GM23338 (cell line): ENCODE measurements at regions not wholly inside any gene's neighbourhood (a gene's known extent, or its start where the extent isn't known, plus 50 kb on each side); places are given as distances from the start of the nearest gene placed in this dataset.

ENCODE experiments used
- ATAC-seq: fragments of 200-7000 bp; cut with Tn5 transposase; 3 replicates; pipeline ENCODE4 v1.9.1; 2020
- DNase-seq: peaks from one replicate; pipeline ENCODE4 v3.0.0-alpha.2; 2015; ENCODE audit warnings: low spot score
- H2AFZ ChIP-seq: fragments of 200-600 bp; sonication (generic); 2 replicates; pipeline ENCODE4 v1.8.0; 2016; ENCODE audit warnings: antibody characterized with exemption, mild to moderate bottlenecking, moderate library complexity
- H3F3A ChIP-seq: fragments of 200-600 bp; sonication (generic); replicated peaks from 2 replicates; pipeline ENCODE4 v1.8.0; 2017; ENCODE audit warnings: antibody characterized with exemption, mixed run types, low read depth
- H3K27ac ChIP-seq: fragments of 200-600 bp; sonication (generic); 2 replicates; pipeline ENCODE4 v1.6.1; 2016; ENCODE audit warnings: low read depth
- H3K27me3 ChIP-seq: fragments of 200-600 bp; sonication (generic); 2 replicates; pipeline ENCODE4 v1.8.0; 2016; ENCODE audit warnings: mild to moderate bottlenecking, mixed run types, moderate library complexity; ENCODE audit not compliant: insufficient read depth
- H3K36me3 ChIP-seq: fragments of 200-600 bp; sonication (generic); 2 replicates; pipeline ENCODE4 v1.8.0; 2016; ENCODE audit warnings: mild to moderate bottlenecking; ENCODE audit not compliant: insufficient read depth
- H3K4me1 ChIP-seq: fragments of 200-600 bp; sonication (generic); 2 replicates; pipeline ENCODE4 v1.8.0; 2016; ENCODE audit warnings: mild to moderate bottlenecking, moderate library complexity; ENCODE audit not compliant: insufficient read depth
- H3K4me2 ChIP-seq: fragments of 200-600 bp; sonication (generic); 2 replicates; pipeline ENCODE4 v1.7.1; 2017; ENCODE audit warnings: mixed run types
- H3K4me3 ChIP-seq: fragments of 200-600 bp; sonication (generic); 2 replicates; pipeline ENCODE4 v1.6.1; 2016; ENCODE audit warnings: mixed run types
- H3K79me2 ChIP-seq: fragments of 200-600 bp; sonication (generic); replicated peaks from 2 replicates; pipeline ENCODE4 v1.8.0; 2017; ENCODE audit warnings: mild to moderate bottlenecking; ENCODE audit not compliant: insufficient read depth
- H3K9me2 ChIP-seq: fragments of 200-600 bp; sonication (generic); 2 replicates; pipeline ENCODE4 v1.8.0; 2017; ENCODE audit not compliant: insufficient read depth
- H4K20me1 ChIP-seq: fragments of 200-600 bp; sonication (generic); replicated peaks from 2 replicates; pipeline ENCODE4 v1.8.0; 2017; ENCODE audit warnings: mild to moderate bottlenecking; ENCODE audit not compliant: insufficient read depth
- H3K27ac Mint-ChIP-seq: 2 replicates; pipeline ENCODE4 v1.8.0; 2020; ENCODE audit warnings: inconsistent platforms, mild to moderate bottlenecking, moderate library complexity, mixed read lengths
- H3K27me3 Mint-ChIP-seq: 3 replicates; pipeline ENCODE4 v1.8.0; 2022; ENCODE audit warnings: low read depth, mild to moderate bottlenecking, moderate library complexity, mixed read lengths, inconsistent platforms; ENCODE audit not compliant: insufficient read depth, poor library complexity
- H3K36me3 Mint-ChIP-seq: 3 replicates; pipeline ENCODE4 v1.8.0; 2021; ENCODE audit warnings: low read depth, mild to moderate bottlenecking, inconsistent platforms, moderate library complexity, mixed read lengths
- H3K4me1 Mint-ChIP-seq: 3 replicates; pipeline ENCODE4 v1.8.0; 2020; ENCODE audit warnings: mild to moderate bottlenecking, inconsistent platforms, mixed read lengths
- H3K4me3 Mint-ChIP-seq: 3 replicates; pipeline ENCODE4 v1.8.0; 2021; ENCODE audit warnings: moderate library complexity, mild to moderate bottlenecking, inconsistent platforms, mixed read lengths
- H3K9me3 Mint-ChIP-seq: 3 replicates; pipeline ENCODE4 v1.8.0; 2020; ENCODE audit warnings: moderate library complexity, mild to moderate bottlenecking, inconsistent platforms, mixed read lengths
- CREB1 ChIP-seq: fragments of 250-450 bp; sonication (Bioruptor Pico); IDR thresholded peaks from 2 replicates; pipeline ENCODE4 v1.5.0; 2020; ENCODE audit warnings: low read depth, mild to moderate bottlenecking, moderate library complexity
- EZH2 ChIP-seq: fragments of 200-600 bp; sonication (generic); IDR thresholded peaks from one replicate; pipeline ENCODE4 v1.8.0; 2017; ENCODE audit warnings: antibody characterized with exemption, mild to moderate bottlenecking, low read depth; ENCODE audit not compliant: unreplicated experiment
- EZH2phosphoT487 ChIP-seq: fragments of 200-600 bp; sonication (generic); IDR thresholded peaks from one replicate; pipeline ENCODE4 v1.8.1; 2018; ENCODE audit warnings: antibody characterized with exemption; ENCODE audit not compliant: unreplicated experiment
- JUNB ChIP-seq: IDR thresholded peaks from one replicate; pipeline ENCODE4 v1.6.1; 2016; ENCODE audit warnings: antibody characterized with exemption; ENCODE audit not compliant: unreplicated experiment
- POLR2AphosphoS5 ChIP-seq: IDR thresholded peaks from 2 replicates; pipeline ENCODE4 v1.6.1; 2016; ENCODE audit warnings: antibody characterized with exemption, low read depth
- STAT1 ChIP-seq: IDR thresholded peaks from one replicate; pipeline ENCODE4 v1.6.1; 2016; ENCODE audit warnings: antibody characterized with exemption; ENCODE audit not compliant: unreplicated experiment
- ZNF114 ChIP-seq: fragments of 250-450 bp; sonication (Bioruptor Pico); IDR thresholded peaks from 2 replicates; pipeline ENCODE4 v1.5.0; 2020; ENCODE audit warnings: mild to moderate bottlenecking, moderate library complexity
- ZNF331 ChIP-seq: fragments of 250-450 bp; sonication (Bioruptor Pico); IDR thresholded peaks from 2 replicates; pipeline ENCODE4 v1.5.0; 2020; ENCODE audit warnings: low read depth, mild to moderate bottlenecking, moderate library complexity
- TF ChIP-seq, protein P1 (sequence below), 2 experiments: fragments of 200-600 bp in 1 of 2; sonication (generic) in 1 of 2; conservative IDR thresholded peaks; 2 replicates each; pipeline versions ENCODE4 v1.5.1 to v1.6.1; 2016 to 2017; ENCODE audit warnings: antibody characterized with exemption in 2 of 2, low read depth in 2 of 2, mild to moderate bottlenecking in 2 of 2, moderate library complexity in 1 of 2
- TF ChIP-seq, protein P2 (sequence below): IDR thresholded peaks from one replicate; pipeline ENCODE4 v1.6.1; 2018; ENCODE audit warnings: antibody characterized with exemption; ENCODE audit not compliant: unreplicated experiment
- TF ChIP-seq, protein P3 (sequence below): fragments of 250-450 bp; sonication (Bioruptor Pico); IDR thresholded peaks from 2 replicates; pipeline ENCODE4 v1.5.0; 2020; ENCODE audit warnings: mild to moderate bottlenecking, moderate library complexity
- TF ChIP-seq, protein P4 (sequence below): IDR thresholded peaks from 2 replicates; pipeline ENCODE4 v1.6.1; 2016; ENCODE audit warnings: antibody characterized with exemption

GRCh38 chr5:67272453-67273130 is 76.0 kb upstream of the CD180 start:
- Histone ChIP-seq H3K27me3 (no peaks in the 10 kb centered on the region), H3K79me2 (no peaks in the 10 kb centered on the region), H3K4me3 (no peak overlapping the region), H3K27ac (no peak overlapping the region), H3F3A (no peaks in the 10 kb centered on the region), H3K36me3 (peaks cover 7% of the 10 kb centered on the region; the same call in 1 of the 2 replicates), H4K20me1 (no peaks in the 10 kb centered on the region), H3K4me2 (no peak overlapping the region), H3K4me1 (no peaks in the 10 kb centered on the region), H3K9me2 (peaks cover 6% of the 10 kb centered on the region; the same call in 1 of the 2 replicates), H2AFZ (peak overlapping the region; percentile 52; the same call in 1 of the 2 replicates)
- Mint-ChIP-seq H3K4me1 (no peaks in the 10 kb centered on the region), H3K36me3 (peaks cover 2% of the 10 kb centered on the region; the same call in 1 of the 3 replicates), H3K27ac (no peak overlapping the region), H3K27me3 (peaks cover 3% of the 10 kb centered on the region), H3K4me3 (no peak overlapping the region), H3K9me3 (peaks cover 28% of the 10 kb centered on the region)
- no peak for ATAC-seq
- DNase-seq = no peak
- TF ChIP-seq ZNF331 (no peak), CREB1 (CRISPR knock-in tag) (no peak), POLR2AphosphoS5 (no peak), EZH2phosphoT487 (no peak), STAT1 (no peak), ZNF114 (CRISPR knock-in tag) (no peak), JUNB (no peak), EZH2 (no peak)
- TF ChIP-seq, protein P1, sequence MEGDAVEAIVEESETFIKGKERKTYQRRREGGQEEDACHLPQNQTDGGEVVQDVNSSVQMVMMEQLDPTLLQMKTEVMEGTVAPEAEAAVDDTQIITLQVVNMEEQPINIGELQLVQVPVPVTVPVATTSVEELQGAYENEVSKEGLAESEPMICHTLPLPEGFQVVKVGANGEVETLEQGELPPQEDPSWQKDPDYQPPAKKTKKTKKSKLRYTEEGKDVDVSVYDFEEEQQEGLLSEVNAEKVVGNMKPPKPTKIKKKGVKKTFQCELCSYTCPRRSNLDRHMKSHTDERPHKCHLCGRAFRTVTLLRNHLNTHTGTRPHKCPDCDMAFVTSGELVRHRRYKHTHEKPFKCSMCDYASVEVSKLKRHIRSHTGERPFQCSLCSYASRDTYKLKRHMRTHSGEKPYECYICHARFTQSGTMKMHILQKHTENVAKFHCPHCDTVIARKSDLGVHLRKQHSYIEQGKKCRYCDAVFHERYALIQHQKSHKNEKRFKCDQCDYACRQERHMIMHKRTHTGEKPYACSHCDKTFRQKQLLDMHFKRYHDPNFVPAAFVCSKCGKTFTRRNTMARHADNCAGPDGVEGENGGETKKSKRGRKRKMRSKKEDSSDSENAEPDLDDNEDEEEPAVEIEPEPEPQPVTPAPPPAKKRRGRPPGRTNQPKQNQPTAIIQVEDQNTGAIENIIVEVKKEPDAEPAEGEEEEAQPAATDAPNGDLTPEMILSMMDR (conservative IDR thresholded peaks at IDR 0.05; ENCODE audit: low read depth in 2 of 2) = no peak
- TF ChIP-seq, protein P2, sequence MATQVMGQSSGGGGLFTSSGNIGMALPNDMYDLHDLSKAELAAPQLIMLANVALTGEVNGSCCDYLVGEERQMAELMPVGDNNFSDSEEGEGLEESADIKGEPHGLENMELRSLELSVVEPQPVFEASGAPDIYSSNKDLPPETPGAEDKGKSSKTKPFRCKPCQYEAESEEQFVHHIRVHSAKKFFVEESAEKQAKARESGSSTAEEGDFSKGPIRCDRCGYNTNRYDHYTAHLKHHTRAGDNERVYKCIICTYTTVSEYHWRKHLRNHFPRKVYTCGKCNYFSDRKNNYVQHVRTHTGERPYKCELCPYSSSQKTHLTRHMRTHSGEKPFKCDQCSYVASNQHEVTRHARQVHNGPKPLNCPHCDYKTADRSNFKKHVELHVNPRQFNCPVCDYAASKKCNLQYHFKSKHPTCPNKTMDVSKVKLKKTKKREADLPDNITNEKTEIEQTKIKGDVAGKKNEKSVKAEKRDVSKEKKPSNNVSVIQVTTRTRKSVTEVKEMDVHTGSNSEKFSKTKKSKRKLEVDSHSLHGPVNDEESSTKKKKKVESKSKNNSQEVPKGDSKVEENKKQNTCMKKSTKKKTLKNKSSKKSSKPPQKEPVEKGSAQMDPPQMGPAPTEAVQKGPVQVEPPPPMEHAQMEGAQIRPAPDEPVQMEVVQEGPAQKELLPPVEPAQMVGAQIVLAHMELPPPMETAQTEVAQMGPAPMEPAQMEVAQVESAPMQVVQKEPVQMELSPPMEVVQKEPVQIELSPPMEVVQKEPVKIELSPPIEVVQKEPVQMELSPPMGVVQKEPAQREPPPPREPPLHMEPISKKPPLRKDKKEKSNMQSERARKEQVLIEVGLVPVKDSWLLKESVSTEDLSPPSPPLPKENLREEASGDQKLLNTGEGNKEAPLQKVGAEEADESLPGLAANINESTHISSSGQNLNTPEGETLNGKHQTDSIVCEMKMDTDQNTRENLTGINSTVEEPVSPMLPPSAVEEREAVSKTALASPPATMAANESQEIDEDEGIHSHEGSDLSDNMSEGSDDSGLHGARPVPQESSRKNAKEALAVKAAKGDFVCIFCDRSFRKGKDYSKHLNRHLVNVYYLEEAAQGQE = no peak
- TF ChIP-seq, protein P3, sequence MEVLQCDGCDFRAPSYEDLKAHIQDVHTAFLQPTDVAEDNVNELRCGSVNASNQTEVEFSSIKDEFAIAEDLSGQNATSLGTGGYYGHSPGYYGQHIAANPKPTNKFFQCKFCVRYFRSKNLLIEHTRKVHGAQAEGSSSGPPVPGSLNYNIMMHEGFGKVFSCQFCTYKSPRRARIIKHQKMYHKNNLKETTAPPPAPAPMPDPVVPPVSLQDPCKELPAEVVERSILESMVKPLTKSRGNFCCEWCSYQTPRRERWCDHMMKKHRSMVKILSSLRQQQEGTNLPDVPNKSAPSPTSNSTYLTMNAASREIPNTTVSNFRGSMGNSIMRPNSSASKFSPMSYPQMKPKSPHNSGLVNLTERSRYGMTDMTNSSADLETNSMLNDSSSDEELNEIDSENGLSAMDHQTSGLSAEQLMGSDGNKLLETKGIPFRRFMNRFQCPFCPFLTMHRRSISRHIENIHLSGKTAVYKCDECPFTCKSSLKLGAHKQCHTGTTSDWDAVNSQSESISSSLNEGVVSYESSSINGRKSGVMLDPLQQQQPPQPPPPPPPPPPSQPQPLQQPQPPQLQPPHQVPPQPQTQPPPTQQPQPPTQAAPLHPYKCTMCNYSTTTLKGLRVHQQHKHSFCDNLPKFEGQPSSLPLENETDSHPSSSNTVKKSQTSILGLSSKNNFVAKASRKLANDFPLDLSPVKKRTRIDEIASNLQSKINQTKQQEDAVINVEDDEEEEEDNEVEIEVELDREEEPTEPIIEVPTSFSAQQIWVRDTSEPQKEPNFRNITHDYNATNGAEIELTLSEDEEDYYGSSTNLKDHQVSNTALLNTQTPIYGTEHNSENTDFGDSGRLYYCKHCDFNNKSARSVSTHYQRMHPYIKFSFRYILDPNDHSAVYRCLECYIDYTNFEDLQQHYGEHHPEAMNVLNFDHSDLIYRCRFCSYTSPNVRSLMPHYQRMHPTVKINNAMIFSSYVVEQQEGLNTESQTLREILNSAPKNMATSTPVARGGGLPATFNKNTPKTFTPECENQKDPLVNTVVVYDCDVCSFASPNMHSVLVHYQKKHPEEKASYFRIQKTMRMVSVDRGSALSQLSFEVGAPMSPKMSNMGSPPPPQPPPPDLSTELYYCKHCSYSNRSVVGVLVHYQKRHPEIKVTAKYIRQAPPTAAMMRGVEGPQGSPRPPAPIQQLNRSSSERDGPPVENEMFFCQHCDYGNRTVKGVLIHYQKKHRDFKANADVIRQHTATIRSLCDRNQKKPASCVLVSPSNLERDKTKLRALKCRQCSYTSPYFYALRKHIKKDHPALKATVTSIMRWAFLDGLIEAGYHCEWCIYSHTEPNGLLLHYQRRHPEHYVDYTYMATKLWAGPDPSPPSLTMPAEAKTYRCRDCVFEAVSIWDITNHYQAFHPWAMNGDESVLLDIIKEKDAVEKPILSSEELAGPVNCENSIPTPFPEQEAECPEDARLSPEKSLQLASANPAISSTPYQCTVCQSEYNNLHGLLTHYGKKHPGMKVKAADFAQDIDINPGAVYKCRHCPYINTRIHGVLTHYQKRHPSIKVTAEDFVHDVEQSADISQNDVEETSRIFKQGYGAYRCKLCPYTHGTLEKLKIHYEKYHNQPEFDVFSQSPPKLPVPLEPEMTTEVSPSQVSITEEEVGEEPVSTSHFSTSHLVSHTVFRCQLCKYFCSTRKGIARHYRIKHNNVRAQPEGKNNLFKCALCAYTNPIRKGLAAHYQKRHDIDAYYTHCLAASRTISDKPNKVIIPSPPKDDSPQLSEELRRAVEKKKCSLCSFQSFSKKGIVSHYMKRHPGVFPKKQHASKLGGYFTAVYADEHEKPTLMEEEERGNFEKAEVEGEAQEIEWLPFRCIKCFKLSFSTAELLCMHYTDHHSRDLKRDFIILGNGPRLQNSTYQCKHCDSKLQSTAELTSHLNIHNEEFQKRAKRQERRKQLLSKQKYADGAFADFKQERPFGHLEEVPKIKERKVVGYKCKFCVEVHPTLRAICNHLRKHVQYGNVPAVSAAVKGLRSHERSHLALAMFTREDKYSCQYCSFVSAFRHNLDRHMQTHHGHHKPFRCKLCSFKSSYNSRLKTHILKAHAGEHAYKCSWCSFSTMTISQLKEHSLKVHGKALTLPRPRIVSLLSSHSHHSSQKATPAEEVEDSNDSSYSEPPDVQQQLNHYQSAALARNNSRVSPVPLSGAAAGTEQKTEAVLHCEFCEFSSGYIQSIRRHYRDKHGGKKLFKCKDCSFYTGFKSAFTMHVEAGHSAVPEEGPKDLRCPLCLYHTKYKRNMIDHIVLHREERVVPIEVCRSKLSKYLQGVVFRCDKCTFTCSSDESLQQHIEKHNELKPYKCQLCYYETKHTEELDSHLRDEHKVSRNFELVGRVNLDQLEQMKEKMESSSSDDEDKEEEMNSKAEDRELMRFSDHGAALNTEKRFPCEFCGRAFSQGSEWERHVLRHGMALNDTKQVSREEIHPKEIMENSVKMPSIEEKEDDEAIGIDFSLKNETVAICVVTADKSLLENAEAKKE = no peak
- TF ChIP-seq, protein P4, sequence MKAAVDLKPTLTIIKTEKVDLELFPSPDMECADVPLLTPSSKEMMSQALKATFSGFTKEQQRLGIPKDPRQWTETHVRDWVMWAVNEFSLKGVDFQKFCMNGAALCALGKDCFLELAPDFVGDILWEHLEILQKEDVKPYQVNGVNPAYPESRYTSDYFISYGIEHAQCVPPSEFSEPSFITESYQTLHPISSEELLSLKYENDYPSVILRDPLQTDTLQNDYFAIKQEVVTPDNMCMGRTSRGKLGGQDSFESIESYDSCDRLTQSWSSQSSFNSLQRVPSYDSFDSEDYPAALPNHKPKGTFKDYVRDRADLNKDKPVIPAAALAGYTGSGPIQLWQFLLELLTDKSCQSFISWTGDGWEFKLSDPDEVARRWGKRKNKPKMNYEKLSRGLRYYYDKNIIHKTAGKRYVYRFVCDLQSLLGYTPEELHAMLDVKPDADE = no peak
